HPDE6-E6E7 (cell line): ENCODE measurements at regions not wholly inside any gene's neighbourhood (a gene's known extent, or its start where the extent isn't known, plus 50 kb on each side); places are given as distances from the start of the nearest gene placed in this dataset.
"Not testable (repeated sequence)": the region's sequence is repeated elsewhere in the genome, so short reads cannot be mapped to it uniquely, and the experiment has no call there.

Source experiments
- DNase-seq: peaks from one replicate; pipeline ENCODE4 v3.0.0; 2011; ENCODE audit warnings: missing footprints; ENCODE audit errors: extremely low spot score

DNA sequence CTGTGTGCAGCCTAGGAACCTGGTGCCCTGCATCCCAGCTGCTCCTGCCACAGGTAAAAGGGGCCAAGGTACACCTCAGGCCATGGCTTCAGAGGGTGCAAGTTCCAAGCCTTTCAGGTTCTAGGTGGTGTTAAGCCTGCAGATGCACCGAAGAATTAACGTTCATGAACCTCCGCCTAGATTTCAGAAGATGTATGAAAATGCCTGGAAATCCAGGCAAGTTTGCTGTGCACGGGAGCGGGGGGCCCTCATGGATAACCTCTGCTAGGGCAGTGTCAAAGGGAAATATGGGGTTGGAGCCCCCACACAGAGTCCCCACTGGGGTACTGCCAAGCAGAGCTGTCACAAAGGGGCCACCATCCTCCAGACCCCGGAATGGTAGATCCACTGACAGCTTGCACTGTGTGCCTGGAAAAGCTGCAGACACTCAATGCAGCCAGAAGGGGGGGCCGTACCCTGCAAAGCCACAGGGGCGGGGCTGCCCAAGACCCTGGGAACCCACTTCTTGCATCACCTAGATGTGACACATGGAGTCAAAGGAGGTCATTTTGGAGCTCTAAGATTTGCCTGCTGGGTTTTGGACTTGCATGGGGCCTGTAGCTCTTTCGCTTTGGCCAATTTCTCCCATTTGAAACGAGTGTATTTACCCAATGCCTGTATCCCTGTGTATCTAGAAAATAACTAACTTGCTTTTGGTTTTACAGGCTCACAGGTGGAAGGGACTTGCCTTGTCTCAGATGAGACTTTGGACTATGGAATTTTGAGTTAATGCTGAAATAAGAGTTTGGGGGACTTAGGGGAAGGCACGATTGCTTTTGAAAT, 145.2 kb upstream of the C1QTNF3 start:
- not testable (repeated sequence) for DNase-seq

DNA sequence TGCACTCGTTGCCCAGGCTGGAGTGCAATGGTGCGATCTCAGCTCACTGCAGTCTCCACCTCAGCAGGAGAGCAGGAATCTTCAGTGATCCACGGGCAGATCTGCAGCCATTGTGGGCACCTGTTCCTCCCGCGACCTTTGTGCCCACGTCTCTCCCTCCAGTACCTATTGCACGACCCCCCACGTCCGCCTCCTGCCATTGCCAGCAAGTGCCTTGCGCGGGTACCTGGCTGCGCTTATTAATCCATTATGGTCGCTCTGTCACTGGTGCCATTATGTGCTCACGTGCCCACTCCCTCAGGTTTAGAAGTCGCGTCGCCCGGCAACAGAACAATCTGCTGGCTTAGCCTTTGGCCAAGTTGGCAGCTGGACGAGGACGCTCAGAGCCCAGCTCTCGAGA, 146.2 kb upstream of the C1QTNF3 start:
- DNase-seq, result not testable (repeated sequence)

DNA sequence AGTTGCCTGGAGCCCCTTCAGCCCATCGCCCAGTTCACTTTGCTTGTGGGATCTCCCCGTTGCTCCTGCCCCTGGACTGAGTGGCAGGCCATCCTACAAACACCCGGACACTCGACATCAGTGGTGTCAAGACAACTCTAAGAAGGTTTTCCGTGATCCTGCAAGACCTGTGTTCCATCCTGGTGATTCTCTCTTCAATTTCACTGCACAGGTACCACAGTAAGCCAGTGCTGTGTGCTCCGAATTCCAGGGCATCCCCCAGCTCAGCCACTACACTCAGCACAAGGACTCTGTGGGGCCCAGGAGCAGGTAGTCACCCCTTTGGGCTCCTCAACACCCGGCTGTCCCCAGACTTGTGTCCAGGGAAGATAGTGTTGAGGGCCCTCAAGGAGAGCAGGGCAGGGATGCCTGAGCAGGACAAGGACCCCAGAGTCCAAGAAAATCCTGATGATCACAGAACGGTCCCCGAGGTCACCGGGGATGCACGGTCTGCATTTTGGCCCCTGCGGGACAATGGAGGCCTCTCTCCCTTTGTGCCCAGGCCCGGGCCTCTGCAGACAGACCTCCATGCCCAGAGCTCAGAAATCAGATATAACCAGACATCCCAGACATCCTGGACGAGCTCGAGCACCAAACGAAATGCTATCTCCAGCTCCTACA, 146.9 kb upstream of the C1QTNF3 start:
- not testable (repeated sequence) for DNase-seq

DNA sequence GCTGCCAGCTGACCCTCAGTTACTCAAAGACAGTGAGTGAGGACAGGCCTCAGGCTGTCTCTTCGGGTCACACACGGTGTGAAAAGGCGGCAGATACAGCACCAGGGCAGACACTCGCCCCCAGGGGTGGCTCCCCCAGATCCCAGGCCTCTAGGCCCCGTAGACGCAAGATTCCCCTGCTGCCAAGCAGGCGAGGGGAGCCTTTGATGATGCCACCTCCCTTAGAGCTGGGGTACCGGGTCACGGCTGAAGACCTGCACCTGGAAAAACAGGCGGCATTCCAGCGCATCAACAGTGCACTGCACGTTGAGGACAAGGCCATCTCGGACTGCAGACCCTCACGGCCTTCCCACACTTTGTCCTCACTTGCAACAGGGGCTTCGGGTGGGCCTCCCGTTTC, 147.5 kb upstream of the C1QTNF3 start:
- DNase-seq, result not testable (repeated sequence)

DNA sequence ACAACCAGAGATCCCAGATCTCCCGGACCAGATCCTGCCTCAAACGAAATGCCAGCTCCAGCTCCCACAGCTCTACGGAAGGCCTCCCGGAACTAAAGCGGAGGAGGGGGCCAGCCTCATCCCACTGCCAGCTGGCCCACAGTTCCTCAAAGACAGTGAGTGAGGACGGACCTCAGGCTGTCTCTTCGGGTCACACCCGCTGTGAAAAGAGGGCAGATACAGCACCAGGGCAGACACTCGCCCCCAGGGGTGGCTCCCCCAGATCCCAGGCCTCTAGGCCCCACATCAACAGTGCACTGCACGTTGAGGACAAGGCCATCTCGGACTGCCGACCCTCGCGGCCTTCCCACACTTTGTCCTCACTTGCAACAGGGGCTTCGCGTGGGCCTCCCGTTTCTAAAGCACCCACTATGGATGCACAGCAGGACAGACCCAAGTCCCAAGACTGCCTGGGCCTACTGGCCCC, 148.3 kb upstream of the C1QTNF3 start:
- DNase-seq, result not testable (repeated sequence)

DNA sequence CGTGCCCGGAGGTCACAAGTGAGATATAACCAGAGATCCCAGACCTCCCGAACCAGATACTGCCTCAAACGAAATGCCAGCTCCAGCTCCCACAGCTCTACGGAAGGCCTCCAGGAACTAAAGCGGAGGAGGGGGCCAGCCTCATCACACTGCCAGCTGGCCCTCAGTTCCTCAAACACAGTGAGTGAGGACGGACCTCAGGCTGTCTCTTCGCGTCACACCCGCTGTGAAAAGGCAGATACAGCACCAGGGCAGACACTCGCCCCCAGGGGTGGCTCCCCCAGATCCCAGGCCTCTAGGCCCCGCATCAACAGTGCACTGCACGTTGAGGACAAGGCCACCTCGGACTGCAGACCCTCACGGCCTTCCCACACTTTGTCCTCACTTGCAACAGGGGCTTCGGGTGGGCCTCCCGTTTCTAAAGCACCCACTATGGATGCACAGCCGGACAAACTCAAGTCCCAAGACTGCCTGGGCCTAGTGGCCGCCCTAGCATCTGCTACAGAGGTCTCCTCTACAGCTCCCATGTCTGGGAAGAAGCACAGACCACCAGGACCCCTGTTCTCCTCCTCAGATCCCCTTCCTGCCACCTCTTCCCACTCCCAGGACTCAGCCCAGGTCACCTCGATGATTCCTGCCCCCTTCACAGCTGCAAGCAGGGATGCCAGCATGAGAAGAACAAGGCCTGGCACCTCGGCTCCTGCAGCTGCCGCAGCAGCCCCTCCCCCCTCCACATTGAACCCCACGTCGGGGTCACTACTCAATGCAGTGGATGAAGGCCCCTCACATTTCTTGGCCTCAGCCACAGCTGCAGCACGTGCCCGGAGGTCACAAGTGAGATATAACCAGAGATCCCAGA, 149.3 kb upstream of the C1QTNF3 start:
- DNase-seq, result not testable (repeated sequence)

DNA sequence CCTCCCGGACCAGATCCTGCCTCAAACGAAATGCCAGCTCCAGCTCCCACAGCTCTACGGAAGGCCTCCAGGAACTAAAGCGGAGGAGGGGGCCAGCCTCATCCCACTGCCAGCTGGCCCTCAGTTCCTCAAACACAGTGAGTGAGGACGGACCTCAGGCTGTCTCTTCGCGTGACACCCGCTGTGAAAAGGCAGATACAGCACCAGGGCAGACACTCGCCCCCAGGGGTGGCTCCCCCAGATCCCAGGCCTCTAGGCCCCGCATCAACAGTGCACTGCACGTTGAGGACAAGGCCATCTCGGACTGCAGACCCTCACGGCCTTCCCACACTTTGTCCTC, 149.9 kb upstream of the C1QTNF3 start:
- DNase-seq, result not testable (repeated sequence)

DNA sequence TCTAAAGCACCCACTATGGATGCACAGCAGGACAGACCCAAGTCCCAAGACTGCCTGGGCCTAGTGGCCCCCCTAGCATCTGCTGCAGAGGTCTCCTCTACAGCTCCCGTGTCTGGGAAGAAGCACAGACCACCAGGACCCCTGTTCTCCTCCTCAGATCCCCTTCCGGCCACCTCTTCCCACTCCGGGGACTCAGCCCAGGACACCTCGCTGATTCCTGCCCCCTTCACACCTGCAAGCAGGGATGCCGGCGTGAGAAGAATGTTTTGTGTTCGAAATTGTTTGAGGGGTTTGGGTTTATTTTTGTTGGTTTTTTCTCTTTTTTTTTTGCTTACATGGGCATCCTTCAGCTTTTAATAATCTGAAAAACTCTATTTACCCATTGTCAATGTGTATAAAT, 150.3 kb upstream of the C1QTNF3 start:
- DNase-seq, result not testable (repeated sequence)

DNA sequence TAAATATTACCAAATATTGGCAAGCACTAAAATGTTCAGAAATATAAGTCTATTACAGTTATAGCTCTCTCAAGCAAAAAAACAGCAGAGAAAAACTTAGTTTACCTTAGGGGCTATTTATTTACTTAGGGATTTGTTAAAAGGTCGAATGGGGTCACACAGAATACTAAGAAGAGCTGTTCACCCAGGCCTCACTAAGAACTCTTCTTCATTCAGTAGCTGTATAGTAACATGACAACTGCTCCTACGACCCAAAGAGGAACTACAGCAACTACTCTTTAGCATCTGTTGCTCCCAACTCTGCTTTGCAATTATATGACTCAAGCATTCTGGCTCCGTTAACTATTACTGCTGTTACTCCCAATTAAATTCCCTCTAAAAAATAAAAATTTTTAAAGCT, 150.8 kb upstream of the C1QTNF3 start:
- DNase-seq, result not testable (repeated sequence)

DNA sequence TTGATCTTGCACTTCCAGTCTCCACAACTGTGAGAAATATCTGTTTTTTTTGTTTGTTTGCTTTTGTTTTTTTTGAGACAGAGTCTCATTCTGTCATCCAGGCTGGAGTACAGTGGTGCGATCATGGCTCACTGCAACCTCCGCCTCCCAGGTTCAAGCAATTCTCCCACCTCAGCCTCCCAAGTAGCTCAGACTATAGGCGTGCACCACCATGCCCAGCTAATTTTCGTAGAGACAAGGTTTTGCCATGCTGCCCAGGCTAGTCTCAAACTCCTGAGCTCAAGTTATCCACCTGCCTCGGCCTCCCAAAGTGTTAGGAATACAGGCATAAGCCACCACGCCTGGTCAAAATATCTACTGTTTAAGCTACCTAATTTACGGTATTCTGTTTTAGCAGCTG, 153.1 kb upstream of the C1QTNF3 start:
- not testable (repeated sequence) for DNase-seq

DNA sequence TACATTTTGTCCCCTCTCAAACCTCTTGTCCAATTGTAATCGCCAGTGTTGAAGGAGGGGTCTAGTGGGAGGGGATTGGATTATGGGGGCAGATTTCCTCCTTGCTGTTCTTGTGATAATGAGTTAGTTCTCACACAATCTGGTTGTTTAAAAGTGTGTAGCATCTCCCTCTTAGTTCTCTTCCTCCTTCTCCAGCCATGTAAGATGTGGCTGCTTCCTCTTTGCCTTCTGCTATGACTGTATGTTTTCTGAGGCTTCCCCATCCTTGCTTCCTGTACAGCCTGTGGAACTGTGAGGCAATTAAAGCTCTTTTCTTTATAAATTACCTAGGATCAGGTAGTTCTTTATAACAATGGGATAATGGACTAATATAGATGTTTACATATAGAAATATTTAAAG, 162.3 kb upstream of the C1QTNF3 start:
- not testable (repeated sequence) for DNase-seq

DNA sequence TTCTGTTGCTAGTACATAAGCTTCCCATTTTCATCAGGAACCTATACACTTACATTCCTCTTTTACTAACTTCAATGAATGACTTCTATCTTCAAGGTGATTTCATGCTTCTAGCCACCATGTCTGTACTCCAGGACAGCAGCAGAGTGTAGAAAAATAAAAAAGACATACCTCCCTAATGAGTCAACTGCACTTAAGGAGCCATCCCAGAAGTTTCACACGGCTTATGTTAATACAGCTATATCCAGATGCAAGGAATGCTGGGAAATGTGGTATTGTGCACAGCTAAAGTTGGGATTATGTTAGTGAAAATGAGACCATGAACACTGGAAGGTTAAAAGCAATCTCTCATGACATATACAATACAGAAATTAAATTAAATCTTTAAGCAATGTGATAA, 174.4 kb upstream of the C1QTNF3 start:
- not testable (repeated sequence) for DNase-seq

DNA sequence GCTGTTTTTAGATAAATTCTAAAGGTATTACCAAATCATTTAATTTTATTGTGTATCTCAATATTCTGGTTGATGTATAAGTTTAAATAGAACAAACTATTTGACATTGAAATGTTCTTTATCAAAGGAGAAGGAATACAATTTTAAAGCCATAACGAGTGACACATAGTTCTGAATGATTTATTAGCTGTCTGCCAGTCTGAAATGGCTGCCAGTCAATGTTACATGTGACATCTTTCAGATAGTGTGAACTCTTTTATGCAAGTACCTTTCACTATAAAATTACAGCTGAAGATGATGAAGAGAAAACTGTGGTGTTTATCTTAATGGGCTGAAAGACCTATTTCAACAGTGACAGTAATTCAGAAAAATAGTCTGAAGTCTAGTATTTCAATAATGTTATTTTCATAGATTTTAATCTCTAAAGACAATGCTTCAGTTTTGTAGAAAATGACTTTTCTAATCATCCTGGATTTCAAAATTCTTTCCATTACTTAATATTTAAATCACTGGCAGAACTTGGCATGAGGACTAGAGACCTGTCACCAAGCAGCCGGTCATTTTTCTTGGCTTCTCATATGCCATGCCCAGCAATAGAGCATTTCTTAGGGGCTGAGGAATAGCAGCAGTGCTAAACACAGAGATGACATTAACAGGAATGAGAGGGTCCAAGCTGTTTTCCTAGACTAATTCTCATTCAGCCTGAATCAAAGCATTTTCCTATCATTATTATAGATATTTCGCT, 178.5 kb upstream of the C1QTNF3 start:
- not testable (repeated sequence) for DNase-seq

DNA sequence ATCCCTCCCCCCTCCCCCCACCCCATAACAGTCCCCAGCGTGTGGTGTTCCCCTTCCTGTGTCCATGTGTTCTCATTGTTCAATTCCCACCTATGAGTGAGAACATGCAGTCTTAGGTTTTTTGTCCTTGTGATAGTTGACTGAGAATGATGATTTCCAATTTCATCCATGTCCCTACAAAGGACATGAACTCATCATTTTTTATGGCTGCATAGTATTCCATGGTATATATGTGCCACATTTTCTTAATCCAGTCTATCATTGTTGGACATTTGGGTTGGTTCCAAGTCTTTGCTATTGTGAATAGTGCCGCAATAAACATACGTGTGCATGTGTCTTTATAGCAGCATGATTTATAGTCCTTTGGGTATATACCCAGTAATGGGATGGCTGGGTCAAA, 180.1 kb upstream of the C1QTNF3 start:
- DNase-seq, result not testable (repeated sequence)

DNA sequence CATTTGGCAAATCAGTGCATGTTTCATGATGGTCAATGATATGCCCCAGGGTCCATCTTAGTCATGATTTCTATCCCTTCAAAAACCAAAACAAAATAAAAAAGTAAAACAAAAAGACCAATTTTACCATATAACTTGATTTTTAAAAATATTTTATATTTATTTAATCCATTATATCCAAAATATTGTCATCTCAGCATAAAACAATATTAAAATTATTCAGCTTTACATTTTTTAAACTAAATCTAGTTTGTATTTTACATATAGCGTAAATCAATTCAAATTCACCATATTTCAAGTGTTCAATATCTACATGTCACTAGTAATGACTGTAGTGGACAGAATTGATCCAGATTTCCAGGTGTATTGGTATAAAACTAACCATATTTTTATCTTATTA, 187.4 kb upstream of the C1QTNF3 start:
- not testable (repeated sequence) for DNase-seq

DNA sequence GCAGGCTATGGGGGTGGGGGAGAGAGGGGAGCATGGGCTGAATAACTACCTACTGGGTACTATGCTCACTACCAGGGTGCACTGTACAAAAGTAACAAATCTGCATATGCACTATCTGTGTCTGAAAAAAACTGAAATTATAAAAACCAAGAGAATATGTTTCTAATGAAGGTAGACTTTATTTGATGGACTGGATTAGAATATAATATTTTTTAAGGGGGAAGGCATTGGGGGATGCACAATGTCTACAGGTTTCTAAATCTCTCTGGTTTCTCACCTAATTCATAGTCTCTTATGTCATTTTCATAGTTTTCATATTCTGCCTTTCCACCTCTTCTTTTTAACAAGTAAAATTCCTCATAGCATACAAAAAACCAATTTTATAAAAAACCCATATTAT, 200.8 kb upstream of the C1QTNF3 start:
- not testable (repeated sequence) for DNase-seq

DNA sequence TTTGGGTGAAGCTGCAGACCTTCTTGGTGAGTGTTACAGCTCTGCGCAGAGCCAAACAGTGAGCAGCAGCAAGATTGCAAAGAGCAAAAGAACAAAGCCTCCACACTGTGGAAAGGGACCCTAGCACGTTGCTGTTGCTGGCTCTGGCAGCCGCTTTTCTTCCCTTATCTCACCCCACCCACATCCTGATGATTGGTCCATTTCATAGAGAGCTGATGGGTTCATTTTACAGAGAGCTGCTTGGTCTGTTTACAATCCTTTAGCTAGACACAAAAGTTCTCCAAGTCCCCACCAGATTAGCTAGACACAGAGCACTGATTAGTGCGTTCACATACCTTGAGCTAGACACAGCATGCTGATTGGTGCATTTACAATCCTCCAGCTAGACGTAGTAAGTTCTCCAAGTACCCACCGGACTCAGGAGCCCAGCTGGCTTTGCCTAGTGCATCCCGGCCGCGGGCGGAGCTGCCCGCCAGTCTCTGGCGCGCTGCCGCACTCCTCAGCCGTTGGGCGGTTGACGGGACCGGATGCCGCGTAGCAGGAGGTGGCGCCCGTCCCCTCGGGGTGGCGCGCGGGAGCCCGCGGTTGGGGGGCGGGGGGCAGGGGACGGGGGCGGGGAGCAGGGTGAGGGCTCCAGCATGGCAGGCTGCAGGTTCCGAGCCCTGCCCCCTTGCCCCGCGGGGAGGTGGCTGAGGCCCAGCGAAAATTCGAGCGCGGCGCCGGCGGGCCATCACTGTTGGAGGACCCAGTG, 201.4 kb upstream of the C1QTNF3 start:
- not testable (repeated sequence) for DNase-seq

DNA sequence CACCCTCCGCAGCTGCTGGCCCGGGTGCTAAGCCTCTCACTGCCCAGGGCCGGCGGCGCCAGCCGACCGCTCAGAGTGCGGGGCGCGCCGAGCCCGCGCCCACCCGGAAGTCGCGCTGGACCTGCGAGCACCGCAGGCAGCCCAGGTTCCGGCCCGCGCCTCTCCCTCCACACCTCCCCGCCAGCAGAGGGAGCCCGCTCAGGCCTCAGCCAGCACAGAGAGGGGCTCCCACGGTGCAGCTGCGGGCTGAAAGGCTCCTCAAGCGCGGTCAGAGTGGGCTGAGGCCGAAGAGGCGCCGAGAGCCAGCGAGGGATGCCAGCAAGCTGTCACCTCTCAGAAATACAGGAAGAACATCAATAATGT, 202.0 kb upstream of the C1QTNF3 start:
- DNase-seq, result not testable (repeated sequence)

DNA sequence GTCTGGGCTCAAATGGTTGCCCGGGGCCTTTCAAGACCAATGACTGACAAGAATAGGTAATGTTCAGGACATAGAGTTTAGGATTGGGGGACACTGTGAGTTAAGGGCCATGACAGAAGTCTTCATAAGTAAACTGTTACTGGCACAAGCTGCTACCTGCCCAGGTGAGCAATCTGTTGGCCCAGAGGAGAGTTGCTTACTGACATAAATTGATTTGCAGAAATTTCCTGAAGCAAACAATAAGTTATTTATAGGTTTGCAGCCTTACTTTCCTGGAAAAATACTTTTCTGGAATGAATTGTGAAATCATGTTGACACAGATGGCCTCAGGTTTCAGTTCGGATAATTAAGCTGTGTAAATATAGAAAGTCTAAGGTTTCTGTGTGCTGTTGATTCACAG, 202.8 kb upstream of the C1QTNF3 start:
- DNase-seq, result not testable (repeated sequence)

DNA sequence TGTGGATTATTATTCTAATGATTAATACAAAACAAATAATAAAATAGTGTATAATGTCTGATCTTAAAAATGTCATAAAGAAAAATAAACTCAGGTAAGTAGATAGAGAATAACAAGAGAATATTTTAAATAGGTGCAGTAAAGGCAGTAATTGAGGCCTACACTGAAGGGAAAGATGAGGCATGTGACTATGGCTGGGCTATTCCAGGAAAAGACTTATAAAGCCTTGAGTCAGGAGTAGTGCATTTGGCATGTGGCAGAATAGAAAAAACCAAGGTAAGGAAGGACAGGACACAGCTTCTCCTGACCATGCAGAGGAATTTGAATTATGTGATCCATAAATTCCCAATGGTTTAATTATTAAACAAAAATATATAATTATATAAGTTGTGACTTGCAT, 215.6 kb upstream of the C1QTNF3 start:
- DNase-seq, result not testable (repeated sequence)

DNA sequence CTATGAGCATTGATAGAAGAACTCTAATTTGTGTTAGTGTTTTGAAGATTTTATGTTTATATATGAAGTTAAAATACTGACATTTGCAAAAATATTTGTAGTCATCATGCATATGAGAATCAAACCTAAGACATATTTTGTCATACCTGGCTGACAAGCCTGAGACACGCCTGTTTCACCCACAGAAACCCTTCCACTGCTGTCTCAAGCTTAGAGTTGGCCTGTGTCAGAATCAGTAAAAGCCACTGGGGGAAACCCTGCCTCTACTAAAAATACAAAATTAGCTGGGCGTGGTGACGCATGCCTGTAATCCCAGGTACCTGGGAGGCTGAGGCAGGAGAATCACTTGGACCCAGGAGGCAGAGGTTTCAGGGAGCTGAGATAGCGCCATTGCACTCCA, 218.0 kb upstream of the C1QTNF3 start:
- DNase-seq, result not testable (repeated sequence)
